Mammary epithelial cell (primary cell): ENCODE measurements at regions not wholly inside any gene's neighbourhood (a gene's known extent, or its start where the extent isn't known, plus 50 kb on each side); places are given as distances from the start of the nearest gene placed in this dataset.

Experiments used
- CTCF ChIP-seq, 2 donors: IDR thresholded peaks in 1 of 2; conservative IDR thresholded peaks in 1 of 2; 2 replicates each; pipeline ENCODE4 v1.5.1; 2011 to 2012; ENCODE audit warnings: inconsistent platforms in 2 of 2, low read length in 2 of 2, mild to moderate bottlenecking in 2 of 2, control low read depth in 1 of 2, low read depth in 1 of 2; ENCODE audit not compliant: insufficient read depth in 1 of 2; ENCODE audit errors: extremely low read depth in 1 of 2
- EZH2 ChIP-seq: IDR thresholded peaks from 2 replicates; pipeline ENCODE4 v1.6.1; 2012; ENCODE audit warnings: low read length, inconsistent platforms, borderline replicate concordance

GRCh38 chr7:132705146-132705545 is 128.9 kb upstream of the PLXNA4 start:
- TF ChIP-seq EZH2 (no peak), CTCF (conservative IDR thresholded peaks at IDR 0.05 in 1 of 2, IDR thresholded peaks at IDR 0.05 in 1 of 2; ENCODE audit: extremely low read depth in 1 of 2, insufficient read depth in 1 of 2, low read depth in 1 of 2, low read length in 2 of 2) (no peak)
